K562 (cell line): ENCODE measurements at regions not wholly inside any gene's neighbourhood (a gene's known extent, or its start where the extent isn't known, plus 50 kb on each side); places are given as distances from the start of the nearest gene placed in this dataset.
A peak's percentile ranks its signal among the peaks of the same experiment; 100 is the strongest.

Experiments
- CBFA2T2 ChIP-seq: fragments of 450-650 bp; conservative IDR thresholded peaks from 2 replicates; pipeline ENCODE4 v1.6.1; 2017; ENCODE audit warnings: mild to moderate bottlenecking
- CSDE1 ChIP-seq, 2 experiments: fragments of 450-650 bp; IDR thresholded peaks; 2 replicates each; pipeline ENCODE4 v1.6.1; 2016; ENCODE audit warnings: mild to moderate bottlenecking in 1 of 2
- ELK1 ChIP-seq: sonication (generic); formaldehyde crosslinking; IDR thresholded peaks from 2 replicates; pipeline ENCODE4 v1.8.1; 2022; ENCODE audit warnings: missing genetic modification reagents
- EP400 ChIP-seq: fragments of 450-650 bp; IDR thresholded peaks from 2 replicates; pipeline ENCODE4 v1.6.1; 2017; ENCODE audit warnings: antibody characterized with exemption, mild to moderate bottlenecking, moderate library complexity
- HEY1 ChIP-seq: fragments of 250-450 bp; sonication (Bioruptor Pico); IDR thresholded peaks from 2 replicates; pipeline ENCODE4 v1.5.0; 2020; ENCODE audit warnings: mild to moderate bottlenecking, moderate library complexity, borderline replicate concordance
- KAT7 ChIP-seq: sonication (generic); formaldehyde crosslinking; IDR thresholded peaks from 2 replicates; pipeline ENCODE4 v1.8.0; 2022; ENCODE audit warnings: missing genetic modification reagents, mild to moderate bottlenecking, borderline replicate concordance
- KAT8 ChIP-seq: fragments of 450-650 bp; IDR thresholded peaks from 2 replicates; pipeline ENCODE4 v1.6.1; 2016; ENCODE audit warnings: low read depth, mild to moderate bottlenecking
- MGA ChIP-seq: fragments of 450-650 bp; IDR thresholded peaks from 2 replicates; pipeline ENCODE4 v1.6.1; 2016; ENCODE audit warnings: mild to moderate bottlenecking, moderate library complexity
- POU5F1 ChIP-seq: fragments of 150-350 bp; IDR thresholded peaks from 2 replicates; pipeline ENCODE4 v1.6.1; 2014; ENCODE audit warnings: borderline replicate concordance, low read length, low read depth, mild to moderate bottlenecking; ENCODE audit not compliant: partially characterized antibody
- SIN3A ChIP-seq, 2 experiments: fragments of 150-350 bp in 1 of 2; IDR thresholded peaks; 2 replicates each; pipeline ENCODE4 v1.6.1; 2011 to 2016; ENCODE audit warnings: borderline replicate concordance in 2 of 2, low read depth in 2 of 2, low read length in 2 of 2, mild to moderate bottlenecking in 2 of 2, moderate library complexity in 2 of 2; ENCODE audit not compliant: control insufficient read depth in 1 of 2
- SMARCE1 ChIP-seq: fragments of 450-650 bp; IDR thresholded peaks from 2 replicates; pipeline ENCODE4 v1.7.1; 2016; ENCODE audit warnings: mild to moderate bottlenecking
- TBP ChIP-seq: optimal IDR thresholded peaks from 2 replicates; pipeline ENCODE3; 2011; ENCODE audit warnings: low read depth, low read length, improper control_type of control experiment
- USF2 ChIP-seq: sonication (generic); formaldehyde crosslinking; IDR thresholded peaks from 2 replicates; pipeline ENCODE4 v1.5.0; 2020; ENCODE audit warnings: missing genetic modification reagents
- ZNF232 ChIP-seq: sonication (generic); formaldehyde crosslinking; IDR thresholded peaks from 2 replicates; pipeline ENCODE4 v1.8.0; 2022; ENCODE audit warnings: mild to moderate bottlenecking, missing genetic modification reagents
- ZNF263 ChIP-seq: sonication (generic); formaldehyde crosslinking; IDR thresholded peaks from 2 replicates; pipeline ENCODE4 v1.8.0; 2022; ENCODE audit warnings: mild to moderate bottlenecking, missing genetic modification reagents, borderline replicate concordance

GRCh38 chr16:85528528-85529387, 84.4 kb upstream of the GSE1 start (continued):
- TF ChIP-seq USF2 (CRISPR knock-in tag) (no peak), EP400 (peak; percentile 47), SMARCE1 (0 out of 2 replicates have a peak, but pooled peaks have one; percentile 39), MGA (peak; percentile 73), CSDE1 (IDR thresholded peaks at IDR 0.05) (no peak), CBFA2T2 (no peak), ZNF232 (CRISPR knock-in tag) (no peak), HEY1 (no peak), ELK1 (no peak), POU5F1 (no peak), TBP (no peak), ZNF263 (CRISPR knock-in tag) (no peak), KAT8 (no peak), SIN3A (IDR thresholded peaks at IDR 0.05; ENCODE audit: borderline replicate concordance in 2 of 2, control insufficient read depth in 1 of 2, low read depth in 2 of 2, low read length in 2 of 2) (no peak), KAT7 (CRISPR knock-in tag) (no peak)
